GM23338 (cell line): ENCODE measurements at regions not wholly inside any gene's neighbourhood (a gene's known extent, or its start where the extent isn't known, plus 50 kb on each side); places are given as distances from the start of the nearest gene placed in this dataset.

Experiments
- ATAC-seq: fragments of 200-7000 bp; cut with Tn5 transposase; 3 replicates; pipeline ENCODE4 v1.9.1; 2020
- DNase-seq: peaks from one replicate; pipeline ENCODE4 v3.0.0-alpha.2; 2015; ENCODE audit warnings: low spot score
- H2AFZ ChIP-seq: fragments of 200-600 bp; sonication (generic); 2 replicates; pipeline ENCODE4 v1.8.0; 2016; ENCODE audit warnings: antibody characterized with exemption, mild to moderate bottlenecking, moderate library complexity
- H3F3A ChIP-seq: fragments of 200-600 bp; sonication (generic); replicated peaks from 2 replicates; pipeline ENCODE4 v1.8.0; 2017; ENCODE audit warnings: antibody characterized with exemption, mixed run types, low read depth
- H3K27ac ChIP-seq: fragments of 200-600 bp; sonication (generic); 2 replicates; pipeline ENCODE4 v1.6.1; 2016; ENCODE audit warnings: low read depth
- H3K27me3 ChIP-seq: fragments of 200-600 bp; sonication (generic); 2 replicates; pipeline ENCODE4 v1.8.0; 2016; ENCODE audit warnings: mild to moderate bottlenecking, mixed run types, moderate library complexity; ENCODE audit not compliant: insufficient read depth
- H3K36me3 ChIP-seq: fragments of 200-600 bp; sonication (generic); 2 replicates; pipeline ENCODE4 v1.8.0; 2016; ENCODE audit warnings: mild to moderate bottlenecking; ENCODE audit not compliant: insufficient read depth
- H3K4me1 ChIP-seq: fragments of 200-600 bp; sonication (generic); 2 replicates; pipeline ENCODE4 v1.8.0; 2016; ENCODE audit warnings: mild to moderate bottlenecking, moderate library complexity; ENCODE audit not compliant: insufficient read depth
- H3K4me2 ChIP-seq: fragments of 200-600 bp; sonication (generic); 2 replicates; pipeline ENCODE4 v1.7.1; 2017; ENCODE audit warnings: mixed run types
- H3K4me3 ChIP-seq: fragments of 200-600 bp; sonication (generic); 2 replicates; pipeline ENCODE4 v1.6.1; 2016; ENCODE audit warnings: mixed run types
- H3K79me2 ChIP-seq: fragments of 200-600 bp; sonication (generic); replicated peaks from 2 replicates; pipeline ENCODE4 v1.8.0; 2017; ENCODE audit warnings: mild to moderate bottlenecking; ENCODE audit not compliant: insufficient read depth
- H3K9me2 ChIP-seq: fragments of 200-600 bp; sonication (generic); 2 replicates; pipeline ENCODE4 v1.8.0; 2017; ENCODE audit not compliant: insufficient read depth
- H4K20me1 ChIP-seq: fragments of 200-600 bp; sonication (generic); replicated peaks from 2 replicates; pipeline ENCODE4 v1.8.0; 2017; ENCODE audit warnings: mild to moderate bottlenecking; ENCODE audit not compliant: insufficient read depth
- H3K27ac Mint-ChIP-seq: 2 replicates; pipeline ENCODE4 v1.8.0; 2020; ENCODE audit warnings: inconsistent platforms, mild to moderate bottlenecking, moderate library complexity, mixed read lengths
- H3K27me3 Mint-ChIP-seq: 3 replicates; pipeline ENCODE4 v1.8.0; 2022; ENCODE audit warnings: low read depth, mild to moderate bottlenecking, moderate library complexity, mixed read lengths, inconsistent platforms; ENCODE audit not compliant: insufficient read depth, poor library complexity
- H3K36me3 Mint-ChIP-seq: 3 replicates; pipeline ENCODE4 v1.8.0; 2021; ENCODE audit warnings: low read depth, mild to moderate bottlenecking, inconsistent platforms, moderate library complexity, mixed read lengths
- H3K4me1 Mint-ChIP-seq: 3 replicates; pipeline ENCODE4 v1.8.0; 2020; ENCODE audit warnings: mild to moderate bottlenecking, inconsistent platforms, mixed read lengths
- H3K4me3 Mint-ChIP-seq: 3 replicates; pipeline ENCODE4 v1.8.0; 2021; ENCODE audit warnings: moderate library complexity, mild to moderate bottlenecking, inconsistent platforms, mixed read lengths
- H3K9me3 Mint-ChIP-seq: 3 replicates; pipeline ENCODE4 v1.8.0; 2020; ENCODE audit warnings: moderate library complexity, mild to moderate bottlenecking, inconsistent platforms, mixed read lengths
- CTCF ChIP-seq, 2 experiments: fragments of 200-600 bp in 1 of 2; sonication (generic) in 1 of 2; conservative IDR thresholded peaks; 2 replicates each; pipeline versions ENCODE4 v1.5.1 to v1.6.1; 2016 to 2017; ENCODE audit warnings: antibody characterized with exemption in 2 of 2, low read depth in 2 of 2, mild to moderate bottlenecking in 2 of 2, moderate library complexity in 1 of 2
- ETS1 ChIP-seq: IDR thresholded peaks from 2 replicates; pipeline ENCODE4 v1.6.1; 2016; ENCODE audit warnings: antibody characterized with exemption
- EZH2 ChIP-seq: fragments of 200-600 bp; sonication (generic); IDR thresholded peaks from one replicate; pipeline ENCODE4 v1.8.0; 2017; ENCODE audit warnings: antibody characterized with exemption, mild to moderate bottlenecking, low read depth; ENCODE audit not compliant: unreplicated experiment
- EZH2phosphoT487 ChIP-seq: fragments of 200-600 bp; sonication (generic); IDR thresholded peaks from one replicate; pipeline ENCODE4 v1.8.1; 2018; ENCODE audit warnings: antibody characterized with exemption; ENCODE audit not compliant: unreplicated experiment
- JUNB ChIP-seq: IDR thresholded peaks from one replicate; pipeline ENCODE4 v1.6.1; 2016; ENCODE audit warnings: antibody characterized with exemption; ENCODE audit not compliant: unreplicated experiment
- NANOG ChIP-seq: IDR thresholded peaks from 2 replicates; pipeline ENCODE4 v1.6.1; 2016; ENCODE audit warnings: antibody characterized with exemption, borderline replicate concordance
- POLR2AphosphoS5 ChIP-seq: IDR thresholded peaks from 2 replicates; pipeline ENCODE4 v1.6.1; 2016; ENCODE audit warnings: antibody characterized with exemption, low read depth
- REST ChIP-seq: IDR thresholded peaks from one replicate; pipeline ENCODE4 v1.6.1; 2018; ENCODE audit warnings: antibody characterized with exemption; ENCODE audit not compliant: unreplicated experiment
- ZNF114 ChIP-seq: fragments of 250-450 bp; sonication (Bioruptor Pico); IDR thresholded peaks from 2 replicates; pipeline ENCODE4 v1.5.0; 2020; ENCODE audit warnings: mild to moderate bottlenecking, moderate library complexity
- ZNF331 ChIP-seq: fragments of 250-450 bp; sonication (Bioruptor Pico); IDR thresholded peaks from 2 replicates; pipeline ENCODE4 v1.5.0; 2020; ENCODE audit warnings: low read depth, mild to moderate bottlenecking, moderate library complexity
- ZNF462 ChIP-seq: fragments of 250-450 bp; sonication (Bioruptor Pico); IDR thresholded peaks from 2 replicates; pipeline ENCODE4 v1.5.0; 2020; ENCODE audit warnings: mild to moderate bottlenecking, moderate library complexity

GRCh38 chr4:179130122-179130714 is 1688.0 kb upstream of the AGA start:
- Histone ChIP-seq H3F3A (no peaks in the 10 kb centered on the region), H2AFZ (no peak overlapping the region), H3K4me1 (peaks cover 22% of the 10 kb centered on the region), H3K9me2 (no peaks in the 10 kb centered on the region), H3K4me2 (no peak overlapping the region), H3K36me3 (no peaks in the 10 kb centered on the region), H3K4me3 (no peak overlapping the region), H3K79me2 (no peaks in the 10 kb centered on the region), H3K27me3 (no peaks in the 10 kb centered on the region), H3K27ac (no peak overlapping the region), H4K20me1 (no peaks in the 10 kb centered on the region)
- DNase-seq (no peak), ATAC-seq (no peak)
- H3K27me3 Mint-ChIP-seq = peaks cover 4% of the 10 kb centered on the region
- H3K9me3 Mint-ChIP-seq = no peaks in the 10 kb centered on the region
- no peak for TF ChIP-seq EZH2
- no peak for TF ChIP-seq REST
- no peak for TF ChIP-seq EZH2phosphoT487
- no peak for TF ChIP-seq NANOG
- TF ChIP-seq ZNF331 (CRISPR knock-in tag) = no peak
- TF ChIP-seq ETS1 = no peak
- no peak for TF ChIP-seq JUNB
- no peak for TF ChIP-seq ZNF114 (CRISPR knock-in tag)
- no peak for TF ChIP-seq POLR2AphosphoS5
- TF ChIP-seq CTCF (conservative IDR thresholded peaks at IDR 0.05; ENCODE audit: low read depth in 2 of 2) = no peak
- TF ChIP-seq ZNF462 (CRISPR knock-in tag) = no peak
- no peak overlapping the region for H3K4me3 Mint-ChIP-seq
- H3K36me3 Mint-ChIP-seq = no peaks in the 10 kb centered on the region
- no peak overlapping the region for H3K27ac Mint-ChIP-seq
- H3K4me1 Mint-ChIP-seq = peaks cover 6% of the 10 kb centered on the region; the same call in 2 of the 3 replicates
